ENCODE measurements at regions not wholly inside any gene's neighbourhood (a gene's known extent, or its start where the extent isn't known, plus 50 kb on each side); places are given as distances from the start of the nearest gene placed in this dataset.

DNA sequence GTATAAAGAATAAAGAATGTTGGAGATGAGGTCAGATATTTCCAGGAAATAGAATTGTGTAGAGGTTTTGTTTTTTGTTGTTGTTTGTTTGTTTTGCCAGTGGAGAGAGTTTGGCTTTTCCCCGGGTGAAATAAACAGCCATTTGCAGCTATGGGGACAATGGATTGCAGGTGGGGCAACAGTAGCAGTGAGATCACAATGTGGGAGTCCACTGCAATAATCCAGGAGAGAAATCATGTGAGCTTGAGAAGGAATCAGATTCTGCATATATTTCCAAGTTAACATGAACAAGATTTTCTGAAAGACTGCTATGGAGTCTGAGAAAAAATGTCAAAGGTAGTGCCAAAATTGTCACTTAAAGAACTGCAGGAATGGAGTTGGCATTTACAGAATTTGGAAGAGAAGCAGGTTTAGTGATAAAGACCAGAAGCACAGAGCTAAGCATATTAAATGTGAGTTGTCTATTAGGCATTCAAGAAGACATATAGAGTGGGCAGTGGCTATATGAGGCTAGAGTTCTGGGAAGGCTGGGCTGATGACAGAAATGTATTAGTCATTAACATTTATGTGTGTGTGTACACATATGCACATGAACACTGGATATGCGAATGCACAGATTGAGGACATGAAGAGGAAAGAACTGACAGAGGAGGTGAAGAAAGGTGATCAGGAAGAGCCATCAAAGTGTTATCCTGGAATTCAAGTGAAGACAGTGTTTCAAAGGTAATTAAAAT is 729.6 kb upstream of the PTBP2 start:
- TF ChIP-seq, protein P1, sequence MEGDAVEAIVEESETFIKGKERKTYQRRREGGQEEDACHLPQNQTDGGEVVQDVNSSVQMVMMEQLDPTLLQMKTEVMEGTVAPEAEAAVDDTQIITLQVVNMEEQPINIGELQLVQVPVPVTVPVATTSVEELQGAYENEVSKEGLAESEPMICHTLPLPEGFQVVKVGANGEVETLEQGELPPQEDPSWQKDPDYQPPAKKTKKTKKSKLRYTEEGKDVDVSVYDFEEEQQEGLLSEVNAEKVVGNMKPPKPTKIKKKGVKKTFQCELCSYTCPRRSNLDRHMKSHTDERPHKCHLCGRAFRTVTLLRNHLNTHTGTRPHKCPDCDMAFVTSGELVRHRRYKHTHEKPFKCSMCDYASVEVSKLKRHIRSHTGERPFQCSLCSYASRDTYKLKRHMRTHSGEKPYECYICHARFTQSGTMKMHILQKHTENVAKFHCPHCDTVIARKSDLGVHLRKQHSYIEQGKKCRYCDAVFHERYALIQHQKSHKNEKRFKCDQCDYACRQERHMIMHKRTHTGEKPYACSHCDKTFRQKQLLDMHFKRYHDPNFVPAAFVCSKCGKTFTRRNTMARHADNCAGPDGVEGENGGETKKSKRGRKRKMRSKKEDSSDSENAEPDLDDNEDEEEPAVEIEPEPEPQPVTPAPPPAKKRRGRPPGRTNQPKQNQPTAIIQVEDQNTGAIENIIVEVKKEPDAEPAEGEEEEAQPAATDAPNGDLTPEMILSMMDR (IDR thresholded peaks at IDR 0.05): no peak
- DNase-seq (no peak), ATAC-seq (no peak)
- Mint-ChIP-seq H3K27me3 (no peaks in the 10 kb centered on the region), H3K4me1 (ENCODE audit: low read depth) (no peaks in the 10 kb centered on the region), H3K4me3 (no peak overlapping the region), H3K9me3 (peaks cover 3% of the 10 kb centered on the region), H3K36me3 (ENCODE audit: low read depth) (no peaks in the 10 kb centered on the region), H3K27ac (no peak overlapping the region)
- CTCF ChIA-PET: no interaction called here
- POLR2A ChIA-PET: interaction anchor here (0.6 kb wide), 1 partner anchor 605 kb away, joined by 3 read pairs; no protein-coding TSS in a partner anchor
- intact Hi-C loops (cut with micrococcal nuclease): no loop called here

DNA sequence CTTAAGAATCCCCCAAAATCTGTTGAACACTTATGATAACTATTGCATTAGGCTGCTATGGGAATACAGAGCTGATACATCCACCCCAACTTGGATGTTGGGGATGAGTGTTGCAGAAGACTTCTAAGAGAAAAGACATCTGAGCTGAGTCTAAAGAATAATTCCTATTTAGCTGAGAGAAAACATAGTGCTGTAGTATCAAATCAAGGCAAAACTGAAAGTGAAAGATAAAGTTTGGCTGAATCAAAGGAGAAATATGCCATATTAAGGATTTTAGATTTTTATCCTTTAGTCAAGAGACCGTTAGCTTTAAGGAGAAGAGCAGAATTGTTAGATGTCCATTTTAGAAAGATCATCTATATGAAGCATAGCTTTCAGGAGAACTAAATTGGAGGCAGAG is 726.9 kb upstream of the PTBP2 start:
- ChIA-PET CTCF (no interaction called here), POLR2A (no interaction called here)
- TF ChIP-seq, protein P1 (IDR thresholded peaks at IDR 0.05): no peak
- intact Hi-C loops (cut with micrococcal nuclease): no loop called here
- no peaks in the 10 kb centered on the region for H3K36me3 Mint-ChIP-seq (ENCODE audit: low read depth)
- no peaks in the 10 kb centered on the region for H3K4me1 Mint-ChIP-seq (ENCODE audit: low read depth)
- no peaks in the 10 kb centered on the region for H3K27me3 Mint-ChIP-seq
- no peak for DNase-seq
- H3K27ac Mint-ChIP-seq: no peak overlapping the region
- H3K9me3 Mint-ChIP-seq: peaks cover 3% of the 10 kb centered on the region
- no peak for ATAC-seq
- no peak overlapping the region for H3K4me3 Mint-ChIP-seq

GRCh38 chr1:96002201-96002600 is 719.4 kb upstream of the PTBP2 start:
- no peaks in the 10 kb centered on the region for H3K27me3 Mint-ChIP-seq
- no peak overlapping the region for H3K4me3 Mint-ChIP-seq
- DNase-seq: no peak
- CTCF ChIA-PET: no interaction called here
- ATAC-seq: no peak
- no peaks in the 10 kb centered on the region for H3K36me3 Mint-ChIP-seq (ENCODE audit: low read depth)
- H3K27ac Mint-ChIP-seq: no peak overlapping the region
- intact Hi-C loops (cut with micrococcal nuclease): no loop called here
- no peaks in the 10 kb centered on the region for H3K4me1 Mint-ChIP-seq (ENCODE audit: low read depth)
- TF ChIP-seq, protein P1 (IDR thresholded peaks at IDR 0.05): no peak
- POLR2A ChIA-PET: no interaction called here
- H3K9me3 Mint-ChIP-seq: no peaks in the 10 kb centered on the region

- CTCF ChIA-PET: no interaction called here
- Mint-ChIP-seq H3K27ac (no peak overlapping the region), H3K36me3 (ENCODE audit: low read depth) (no peaks in the 10 kb centered on the region), H3K27me3 (no peaks in the 10 kb centered on the region), H3K4me3 (no peak overlapping the region), H3K9me3 (no peaks in the 10 kb centered on the region), H3K4me1 (ENCODE audit: low read depth) (no peaks in the 10 kb centered on the region)
- POLR2A ChIA-PET: interaction anchor here (0.6 kb wide), 1 partner anchor 326 kb away, joined by 3 read pairs; no protein-coding TSS in a partner anchor
- ATAC-seq (no peak), DNase-seq (no peak)
- TF ChIP-seq, protein P1 (IDR thresholded peaks at IDR 0.05): no peak
- intact Hi-C loops (cut with micrococcal nuclease): no loop called here
These were observed 718.3 kb upstream of the PTBP2 start for GRCh38 chr1:96002969-96003964.

Measured in activated CD8-positive, alpha-beta T cell treated with anti-CD3 and anti-CD28 coated beads for 36 hours (primary cell).